Neural progenitor cell (in vitro differentiated cells): ENCODE measurements at regions not wholly inside any gene's neighbourhood (a gene's known extent, or its start where the extent isn't known, plus 50 kb on each side); places are given as distances from the start of the nearest gene placed in this dataset.
A peak's percentile ranks its signal among the peaks of the same experiment; 100 is the strongest.

Source experiments
- DNase-seq: peaks from one replicate; pipeline ENCODE4 v3.0.0-alpha.2; 2016; ENCODE audit warnings: low spot score
- H2AFZ ChIP-seq: fragments of 200-600 bp; sonication (generic); replicated peaks from 2 replicates; pipeline ENCODE4 v1.6.1; 2016; ENCODE audit warnings: antibody characterized with exemption
- H3F3A ChIP-seq: fragments of 200-600 bp; sonication (generic); 2 replicates; pipeline ENCODE4 v1.6.1; 2016; ENCODE audit warnings: antibody characterized with exemption, low read depth
- H3K27ac ChIP-seq: fragments of 200-600 bp; sonication (generic); 2 replicates; pipeline ENCODE4 v1.5.1; 2016; ENCODE audit warnings: mild to moderate bottlenecking
- H3K27me3 ChIP-seq: fragments of 200-600 bp; sonication (generic); 2 replicates; pipeline ENCODE4 v1.6.1; 2016; ENCODE audit warnings: mild to moderate bottlenecking, moderate library complexity
- H3K36me3 ChIP-seq: fragments of 200-600 bp; sonication (generic); 2 replicates; pipeline ENCODE4 v1.5.1; 2016
- H3K4me1 ChIP-seq: fragments of 200-600 bp; sonication (generic); 2 replicates; pipeline ENCODE4 v1.6.1; 2016; ENCODE audit warnings: mixed run types
- H3K4me2 ChIP-seq: fragments of 200-600 bp; sonication (generic); 2 replicates; pipeline ENCODE4 v1.6.1; 2016
- H3K4me3 ChIP-seq: fragments of 200-600 bp; sonication (generic); 2 replicates; pipeline ENCODE4 v1.5.1; 2016
- H3K79me2 ChIP-seq: fragments of 200-600 bp; sonication (generic); 2 replicates; pipeline ENCODE4 v1.6.1; 2016; ENCODE audit warnings: low read depth
- H3K9ac ChIP-seq: fragments of 200-600 bp; sonication (generic); 2 replicates; pipeline ENCODE4 v1.6.1; 2016
- H3K9me3 ChIP-seq: fragments of 200-600 bp; sonication (generic); 2 replicates; pipeline ENCODE4 v1.5.1; 2016; ENCODE audit warnings: low read depth
- H4K20me1 ChIP-seq: fragments of 200-600 bp; sonication (generic); 2 replicates; pipeline ENCODE4 v1.6.1; 2016; ENCODE audit warnings: low read depth
- H3K27ac Mint-ChIP-seq: 3 replicates; pipeline ENCODE4 v1.8.0; 2021; ENCODE audit warnings: mixed read lengths
- H3K27me3 Mint-ChIP-seq: 2 replicates; pipeline ENCODE4 v1.8.0; 2022; ENCODE audit warnings: low read depth, mild to moderate bottlenecking, inconsistent platforms, moderate library complexity, mixed read lengths; ENCODE audit not compliant: insufficient read depth
- H3K36me3 Mint-ChIP-seq: 3 replicates; pipeline ENCODE4 v1.8.0; 2021; ENCODE audit warnings: mixed read lengths
- H3K4me1 Mint-ChIP-seq: 3 replicates; pipeline ENCODE4 v1.8.0; 2021; ENCODE audit warnings: mixed read lengths
- H3K4me3 Mint-ChIP-seq: 3 replicates; pipeline ENCODE4 v1.8.0; 2021; ENCODE audit warnings: mild to moderate bottlenecking, moderate library complexity, mixed read lengths
- H3K9me3 Mint-ChIP-seq: 3 replicates; pipeline ENCODE4 v1.8.0; 2020; ENCODE audit warnings: mixed read lengths
- CTCF ChIP-seq: fragments of 200-600 bp; sonication (generic); IDR thresholded peaks from 2 replicates; pipeline ENCODE4 v1.5.1; 2017; ENCODE audit warnings: antibody characterized with exemption, mild to moderate bottlenecking
- EZH2 ChIP-seq: fragments of 200-600 bp; sonication (generic); IDR thresholded peaks from 2 replicates; pipeline ENCODE4 v1.6.1; 2017; ENCODE audit warnings: antibody characterized with exemption, mild to moderate bottlenecking, moderate library complexity
- EZH2phosphoT487 ChIP-seq: fragments of 200-600 bp; sonication (generic); IDR thresholded peaks from 2 replicates; pipeline ENCODE4 v1.6.1; 2017; ENCODE audit warnings: antibody characterized with exemption

- no peak overlapping the region for H3K27ac Mint-ChIP-seq
- no peak overlapping the region for H3K4me3 Mint-ChIP-seq
- Histone ChIP-seq H2AFZ (no peak overlapping the region), H3K9ac (no peak overlapping the region), H3K9me3 (no peaks in the 10 kb centered on the region), H3K4me1 (peaks cover 9% of the 10 kb centered on the region), H3K4me2 (peak overlapping the region; percentile 34), H3K4me3 (no peak overlapping the region), H3F3A (no peaks in the 10 kb centered on the region), H3K79me2 (no peaks in the 10 kb centered on the region), H3K27ac (no peak overlapping the region), H3K36me3 (no peaks in the 10 kb centered on the region), H4K20me1 (no peaks in the 10 kb centered on the region), H3K27me3 (no peaks in the 10 kb centered on the region)
- TF ChIP-seq EZH2 (no peak), EZH2phosphoT487 (no peak), CTCF (no peak)
- peaks cover 2% of the 10 kb centered on the region for H3K36me3 Mint-ChIP-seq
- H3K27me3 Mint-ChIP-seq, result peaks cover 8% of the 10 kb centered on the region
- H3K9me3 Mint-ChIP-seq, result peaks cover 25% of the 10 kb centered on the region
- DNase-seq, result peak; percentile 39
- H3K4me1 Mint-ChIP-seq, result no peaks in the 10 kb centered on the region
Measured at GRCh38 chr5:124365361-124365801, 381.1 kb downstream of the ZNF608 start.

- peaks cover 5% of the 10 kb centered on the region for H3K4me1 ChIP-seq
- H3K27ac Mint-ChIP-seq, result no peak overlapping the region
- no peaks in the 10 kb centered on the region for H3F3A ChIP-seq
- TF ChIP-seq EZH2phosphoT487 (no peak), EZH2 (no peak), CTCF (no peak)
- no peak for DNase-seq
- H3K36me3 ChIP-seq, result no peaks in the 10 kb centered on the region
- no peak overlapping the region for H3K4me3 ChIP-seq
- H4K20me1 ChIP-seq, result no peaks in the 10 kb centered on the region
- no peak overlapping the region for H3K4me3 Mint-ChIP-seq
- H2AFZ ChIP-seq, result no peak overlapping the region
- no peak overlapping the region for H3K9ac ChIP-seq
- H3K79me2 ChIP-seq, result no peaks in the 10 kb centered on the region
- H3K9me3 ChIP-seq, result no peaks in the 10 kb centered on the region
- H3K27me3 ChIP-seq, result no peaks in the 10 kb centered on the region
- no peaks in the 10 kb centered on the region for H3K4me1 Mint-ChIP-seq
- no peak overlapping the region for H3K27ac ChIP-seq
- no peaks in the 10 kb centered on the region for H3K36me3 Mint-ChIP-seq
- peaks cover 18% of the 10 kb centered on the region for H3K9me3 Mint-ChIP-seq
- no peak overlapping the region for H3K4me2 ChIP-seq
- H3K27me3 Mint-ChIP-seq, result peaks cover 2% of the 10 kb centered on the region
Measured at GRCh38 chr5:124355928-124356327, 390.5 kb downstream of the ZNF608 start.

- Histone ChIP-seq H3K27ac (no peak overlapping the region), H3K4me1 (no peaks in the 10 kb centered on the region), H2AFZ (no peak overlapping the region), H3K4me3 (no peak overlapping the region), H3F3A (no peaks in the 10 kb centered on the region), H3K4me2 (no peak overlapping the region), H3K79me2 (no peaks in the 10 kb centered on the region), H3K36me3 (no peaks in the 10 kb centered on the region), H3K9ac (no peak overlapping the region), H3K27me3 (no peaks in the 10 kb centered on the region), H4K20me1 (no peaks in the 10 kb centered on the region), H3K9me3 (no peaks in the 10 kb centered on the region)
- Mint-ChIP-seq H3K4me3 (no peak overlapping the region), H3K27ac (no peak overlapping the region), H3K9me3 (peaks cover 8% of the 10 kb centered on the region), H3K4me1 (no peaks in the 10 kb centered on the region), H3K36me3 (no peaks in the 10 kb centered on the region), H3K27me3 (no peaks in the 10 kb centered on the region)
- DNase-seq, result no peak
- no peak for TF ChIP-seq EZH2
- TF ChIP-seq CTCF, result no peak
- no peak for TF ChIP-seq EZH2phosphoT487
Measured at GRCh38 chr5:124353016-124353415, 393.4 kb downstream of the ZNF608 start.
